Vagina (tissue), 2 donors: ENCODE measurements at regions not wholly inside any gene's neighbourhood (a gene's known extent, or its start where the extent isn't known, plus 50 kb on each side); places are given as distances from the start of the nearest gene placed in this dataset.
A peak's percentile ranks its signal among the peaks of the same experiment; 100 is the strongest.

Experiments
- DNase-seq, 2 donors: peaks; one replicate each; pipeline ENCODE4 v3.0.0-alpha.2; 2017; ENCODE audit errors: extremely low spot score in 2 of 2
- H3K27ac ChIP-seq: fragments of 200-600 bp; sonication (generic); one replicate; pipeline ENCODE4 v1.5.1; 2019
- H3K27me3 ChIP-seq: fragments of 200-600 bp; sonication (generic); one replicate; pipeline ENCODE4 v1.5.1; 2019
- H3K36me3 ChIP-seq, 2 donors: fragments of 200-600 bp; sonication (generic); one replicate each; pipeline ENCODE4 v1.5.1; 2017 to 2019
- H3K4me1 ChIP-seq: fragments of 200-600 bp; sonication (generic); one replicate; pipeline ENCODE4 v1.5.1; 2019
- H3K4me3 ChIP-seq, 2 donors: fragments of 200-600 bp; sonication (generic); 1 replicate in 1 of 2; 2 replicates in 1 of 2; pipeline ENCODE4 v1.5.1; 2016 to 2019
- H3K9me3 ChIP-seq: fragments of 200-600 bp; sonication (generic); one replicate; pipeline ENCODE4 v1.5.1; 2019
- CTCF ChIP-seq, 3 experiments: fragments of 450-650 bp in 2 of 3; fragments of 200-600 bp in 1 of 3; sonication (generic) in 1 of 3; IDR thresholded peaks; one replicate each; pipeline ENCODE4 v1.5.1; 2017 to 2019; ENCODE audit warnings: antibody characterized with exemption in 3 of 3, mild to moderate bottlenecking in 2 of 3, moderate library complexity in 2 of 3
- POLR2A ChIP-seq, 2 donors: fragments of 450-650 bp; IDR thresholded peaks; one replicate each; pipeline ENCODE4 v1.6.1; 2017; ENCODE audit warnings: antibody characterized with exemption in 2 of 2, mild to moderate bottlenecking in 2 of 2, moderate library complexity in 2 of 2
- POLR2AphosphoS5 ChIP-seq, 2 donors: sonication (generic); formaldehyde crosslinking; IDR thresholded peaks; one replicate each; pipeline ENCODE4 v1.9.0; 2017; ENCODE audit warnings: antibody characterized with exemption in 2 of 2, mild to moderate bottlenecking in 2 of 2, low read depth in 1 of 2; ENCODE audit not compliant: insufficient read depth in 1 of 2
- intact Hi-C: fragments of 100-400 bp; cut with DNase I; formaldehyde crosslinking; loops from one replicate; pipeline ENCODE4 v1.15.1; 2023

GRCh38 chr1:5526385-5526750 lies 465.9 kb downstream of the NPHP4 start:
- DNase-seq: peak in 1 of 2 donors; percentile 10
- no peak overlapping the region for H3K27ac ChIP-seq
- H3K9me3 ChIP-seq: no peaks in the 10 kb centered on the region
- no peak overlapping the region for H3K4me3 ChIP-seq
- no peaks in the 10 kb centered on the region for H3K27me3 ChIP-seq
- no peaks in the 10 kb centered on the region for H3K4me1 ChIP-seq
- H3K36me3 ChIP-seq: no peaks in the 10 kb centered on the region
- intact Hi-C loops: no loop called here
- no peak for TF ChIP-seq POLR2AphosphoS5 (IDR thresholded peaks at IDR 0.05; ENCODE audit: insufficient read depth in 1 of 2, low read depth in 1 of 2)
- TF ChIP-seq POLR2A (IDR thresholded peaks at IDR 0.05): no peak
- TF ChIP-seq CTCF (IDR thresholded peaks at IDR 0.05): no peak

- H3K4me3 ChIP-seq: no peak overlapping the region
- H3K27me3 ChIP-seq: no peaks in the 10 kb centered on the region
- no peak for TF ChIP-seq POLR2A (IDR thresholded peaks at IDR 0.05)
- no peak for TF ChIP-seq CTCF (IDR thresholded peaks at IDR 0.05)
- no peak for TF ChIP-seq POLR2AphosphoS5 (IDR thresholded peaks at IDR 0.05; ENCODE audit: insufficient read depth in 1 of 2, low read depth in 1 of 2)
- intact Hi-C loops: no loop called here
- peak; percentile 70 to 87 for DNase-seq
- H3K4me1 ChIP-seq: no peaks in the 10 kb centered on the region
- H3K27ac ChIP-seq: no peak overlapping the region
- H3K9me3 ChIP-seq: no peaks in the 10 kb centered on the region
- H3K36me3 ChIP-seq: no peaks in the 10 kb centered on the region
Measured at GRCh38 chr1:5525597-5526384, 466.4 kb downstream of the NPHP4 start.

GRCh38 chr1:5522531-5523145 lies 469.6 kb downstream of the NPHP4 start:
- Histone ChIP-seq H3K27ac (no peak overlapping the region), H3K27me3 (no peaks in the 10 kb centered on the region), H3K36me3 (no peaks in the 10 kb centered on the region), H3K4me1 (no peaks in the 10 kb centered on the region), H3K9me3 (no peaks in the 10 kb centered on the region), H3K4me3 (no peak overlapping the region)
- intact Hi-C loops: no loop called here
- DNase-seq: peak; percentile 49 to 52
- TF ChIP-seq CTCF (IDR thresholded peaks at IDR 0.05) (no peak), POLR2A (IDR thresholded peaks at IDR 0.05) (no peak), POLR2AphosphoS5 (IDR thresholded peaks at IDR 0.05; ENCODE audit: insufficient read depth in 1 of 2, low read depth in 1 of 2) (no peak)

- Histone ChIP-seq H3K36me3 (no peaks in the 10 kb centered on the region), H3K9me3 (no peaks in the 10 kb centered on the region), H3K27me3 (no peaks in the 10 kb centered on the region), H3K4me3 (no peak overlapping the region), H3K4me1 (no peaks in the 10 kb centered on the region), H3K27ac (no peak overlapping the region)
- intact Hi-C loops: loop anchor here (10.0 kb wide), 1 partner anchor 225 kb away; no protein-coding TSS in a partner anchor
- no peak for TF ChIP-seq CTCF (IDR thresholded peaks at IDR 0.05)
- no peak for TF ChIP-seq POLR2A (IDR thresholded peaks at IDR 0.05)
- TF ChIP-seq POLR2AphosphoS5 (IDR thresholded peaks at IDR 0.05; ENCODE audit: insufficient read depth in 1 of 2, low read depth in 1 of 2): no peak
- DNase-seq: peak; percentile 52 to 67
Measured at GRCh38 chr1:5519366-5520135, 472.7 kb downstream of the NPHP4 start.
